Hippocampal formation (tissue), 2 donors: ENCODE measurements at regions not wholly inside any gene's neighbourhood (a gene's known extent, or its start where the extent isn't known, plus 50 kb on each side); places are given as distances from the start of the nearest gene placed in this dataset.
A peak's percentile ranks its signal among the peaks of the same experiment; 100 is the strongest.

Experiments
- DNase-seq, 2 donors: peaks; one replicate each; lab custom pipeline; 2025; lab: John Stamatoyannopoulos, UW

DNA sequence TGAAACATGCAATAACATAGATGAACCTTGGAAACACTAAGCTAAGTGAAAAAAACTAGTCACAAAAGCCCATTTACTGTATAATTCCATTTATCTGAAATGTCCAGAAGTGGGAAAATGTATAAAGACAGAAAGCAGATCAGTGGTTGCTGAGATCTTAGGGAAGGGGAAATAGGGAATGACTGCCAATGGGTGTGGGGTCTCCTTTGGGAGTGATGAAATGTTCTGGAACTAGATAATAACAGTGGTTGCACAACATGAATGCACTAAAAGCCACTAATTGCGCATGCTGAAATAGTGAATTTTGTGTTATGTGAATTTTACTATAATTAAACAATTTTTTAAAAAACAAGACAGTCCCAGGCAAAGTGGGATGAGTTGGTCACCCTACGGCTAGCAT lies 472.8 kb downstream of the CCDC171 start:
- DNase-seq: no peak

DNA sequence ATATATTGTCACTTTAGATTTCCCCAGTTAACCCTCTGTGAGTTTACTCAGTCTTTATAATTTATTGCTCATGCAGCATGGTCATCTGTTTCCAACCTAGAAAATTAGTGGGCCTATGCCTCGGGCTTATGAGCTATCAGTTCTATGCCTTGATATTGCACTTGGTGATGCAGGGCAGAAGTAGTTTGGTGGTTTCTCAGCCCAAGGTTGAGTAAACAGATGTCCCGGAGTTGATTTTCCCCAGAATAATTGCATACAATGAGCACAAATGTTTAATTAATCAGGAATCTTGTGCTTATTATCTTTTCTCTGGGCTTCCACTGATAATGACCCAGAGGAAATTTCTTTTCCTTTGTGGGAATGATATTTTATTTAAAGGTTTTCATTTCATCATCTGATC lies 474.0 kb downstream of the CCDC171 start:
- no peak for DNase-seq

- DNase-seq: no peak
Measured at GRCh38 chr9:16028548-16028947, 475.7 kb downstream of the CCDC171 start.

- no peak for DNase-seq
Measured at GRCh38 chr9:16029046-16029615, 476.3 kb downstream of the CCDC171 start.

- no peak for DNase-seq
Measured at GRCh38 chr9:16029796-16030363, 477.0 kb downstream of the CCDC171 start.

DNA sequence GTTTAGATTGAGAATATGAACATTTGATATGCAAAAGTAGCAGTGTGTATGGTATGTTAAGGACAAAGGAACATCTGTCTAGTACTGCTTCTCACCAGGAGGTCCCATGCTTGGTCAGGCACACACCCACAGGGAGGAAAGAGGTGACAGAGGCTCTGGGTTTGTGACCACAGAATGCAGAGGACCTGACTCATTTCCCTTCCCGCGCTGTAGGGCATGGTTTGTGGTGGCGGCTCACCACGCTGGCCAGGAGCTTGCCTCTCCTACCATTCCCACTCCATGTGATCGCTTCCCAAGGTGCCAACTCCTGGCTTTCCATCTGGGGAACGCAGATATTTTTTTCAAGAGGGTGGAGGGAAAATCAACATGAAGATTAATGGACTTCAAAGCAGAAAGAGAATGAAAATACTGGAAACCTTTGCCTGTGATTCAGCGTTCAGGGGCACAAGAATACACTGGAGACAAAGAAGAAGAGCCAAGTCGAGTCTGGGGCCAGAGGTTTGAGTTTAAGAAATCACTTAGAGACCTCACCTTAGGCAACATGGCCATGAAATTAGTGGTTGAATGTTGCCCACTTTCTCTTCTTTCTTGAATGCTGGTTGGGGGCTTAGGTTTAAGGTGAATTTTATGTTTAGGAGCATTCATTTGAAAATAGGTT lies 477.8 kb downstream of the CCDC171 start:
- no peak for DNase-seq

DNA sequence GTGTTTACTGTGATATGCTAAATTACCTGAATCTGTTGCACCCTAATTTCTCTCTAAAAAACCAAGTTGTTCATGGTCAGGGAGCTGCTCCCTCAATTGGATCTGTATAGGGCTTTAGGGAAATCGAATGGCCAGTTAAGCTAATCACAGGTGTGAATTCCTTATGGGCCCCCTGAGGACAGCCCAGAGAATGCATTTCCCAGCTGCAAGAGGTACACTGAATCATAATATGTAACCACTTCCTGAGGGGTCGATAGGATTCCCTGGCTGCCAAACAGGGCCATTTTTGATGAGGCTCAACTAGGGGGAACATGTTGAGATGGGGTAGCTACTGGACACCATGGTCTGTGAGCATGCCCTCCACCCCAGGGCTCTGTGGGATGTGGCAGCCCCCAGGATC lies 478.6 kb downstream of the CCDC171 start:
- no peak for DNase-seq

DNA sequence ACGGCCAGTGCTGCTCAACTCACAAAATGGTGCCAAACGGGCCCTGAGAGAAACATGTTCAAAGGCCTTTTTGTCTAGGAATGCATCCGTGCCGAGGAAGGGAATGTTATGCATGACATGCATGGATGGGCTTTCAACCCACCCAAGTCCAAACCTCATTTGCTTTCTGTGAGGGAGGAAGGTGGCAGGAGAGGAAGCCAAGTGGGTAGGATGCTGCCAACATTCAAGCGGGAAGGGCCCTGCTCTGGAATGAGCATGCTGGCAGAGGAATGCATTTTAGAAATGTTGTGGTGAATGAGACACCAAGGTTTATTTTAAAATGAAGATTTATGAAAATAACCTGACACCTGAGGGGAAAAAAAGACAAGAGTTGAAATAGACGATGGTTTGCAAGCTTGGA lies 479.1 kb downstream of the CCDC171 start:
- no peak for DNase-seq

DNA sequence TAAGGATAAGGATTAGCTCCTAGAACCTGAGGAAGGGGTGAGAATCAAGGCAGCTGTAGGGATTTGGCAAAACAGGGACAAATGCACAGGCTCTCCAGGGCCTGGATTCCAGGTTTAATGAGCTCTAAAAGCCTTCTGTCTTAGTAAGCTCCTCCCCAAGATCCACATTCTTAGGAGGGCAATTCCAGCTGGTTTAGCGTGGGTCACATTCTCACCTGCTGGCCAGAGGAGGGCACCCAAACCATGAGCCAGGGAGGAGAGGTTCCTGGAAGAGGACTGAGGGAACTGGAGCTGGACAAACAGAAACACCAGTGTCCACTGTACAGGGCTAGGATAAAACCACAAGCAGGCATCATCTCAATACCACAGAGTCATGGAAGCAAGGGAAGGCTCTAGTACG lies 480.0 kb downstream of the CCDC171 start:
- no peak for DNase-seq

DNA sequence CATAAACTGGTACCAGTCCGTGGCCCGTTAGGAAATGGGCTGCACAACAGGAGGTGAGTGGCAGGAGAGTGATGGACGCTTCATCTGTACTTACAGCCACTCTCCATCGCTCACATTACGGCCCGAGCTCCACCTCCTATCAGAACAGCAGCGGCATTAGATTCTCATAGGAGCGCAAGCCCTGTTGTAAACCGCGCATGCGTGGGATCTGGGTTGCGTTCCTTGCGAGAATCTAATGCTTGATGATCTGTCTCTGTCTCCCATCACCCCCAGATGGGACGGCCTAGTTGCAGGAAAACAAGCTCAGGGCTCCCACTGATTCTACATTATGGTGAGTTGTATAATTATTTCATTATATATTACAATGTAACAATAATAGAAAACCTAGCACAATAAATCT lies 480.4 kb downstream of the CCDC171 start:
- no peak for DNase-seq

- no peak for DNase-seq
Measured at GRCh38 chr9:16033921-16034691, 481.3 kb downstream of the CCDC171 start.

DNA sequence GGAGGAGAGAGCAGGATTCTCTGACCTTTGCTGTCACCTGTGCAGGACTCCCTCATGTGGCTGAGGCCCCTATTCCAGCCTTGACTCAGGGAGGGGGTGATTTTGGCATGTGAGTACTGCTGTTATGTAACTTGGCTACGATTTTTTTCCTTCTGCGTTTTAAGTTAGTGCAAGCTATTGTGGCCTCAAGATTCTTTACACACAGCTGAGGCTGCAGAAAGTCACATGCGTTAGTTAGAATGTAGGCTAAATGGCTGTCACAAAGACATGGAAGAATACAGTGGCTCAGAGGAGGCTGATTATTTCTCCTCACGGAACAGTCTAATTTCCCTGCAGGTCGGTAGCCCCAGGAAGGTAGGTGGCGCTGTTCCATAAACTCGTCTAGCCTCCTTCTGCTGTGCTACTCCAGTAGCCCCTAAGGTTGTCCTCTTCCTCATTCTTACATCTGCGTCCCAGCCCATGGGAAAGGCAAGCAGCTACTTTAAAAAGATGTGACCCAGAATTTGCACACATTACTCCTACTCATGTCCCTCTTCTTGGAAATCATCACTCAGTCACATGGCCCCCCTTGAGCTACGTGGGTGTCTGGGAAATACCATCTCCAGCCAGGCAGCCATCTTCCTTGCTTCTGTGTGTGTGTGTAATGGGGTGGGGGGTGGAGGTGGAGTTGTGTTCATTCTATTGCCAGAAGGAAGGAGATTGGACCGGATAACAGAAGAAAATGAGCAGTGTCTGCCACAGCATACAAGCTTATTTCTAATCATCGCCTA lies 486.6 kb downstream of the CCDC171 start:
- peak in 1 of 2 donors; percentile 2 for DNase-seq

DNA sequence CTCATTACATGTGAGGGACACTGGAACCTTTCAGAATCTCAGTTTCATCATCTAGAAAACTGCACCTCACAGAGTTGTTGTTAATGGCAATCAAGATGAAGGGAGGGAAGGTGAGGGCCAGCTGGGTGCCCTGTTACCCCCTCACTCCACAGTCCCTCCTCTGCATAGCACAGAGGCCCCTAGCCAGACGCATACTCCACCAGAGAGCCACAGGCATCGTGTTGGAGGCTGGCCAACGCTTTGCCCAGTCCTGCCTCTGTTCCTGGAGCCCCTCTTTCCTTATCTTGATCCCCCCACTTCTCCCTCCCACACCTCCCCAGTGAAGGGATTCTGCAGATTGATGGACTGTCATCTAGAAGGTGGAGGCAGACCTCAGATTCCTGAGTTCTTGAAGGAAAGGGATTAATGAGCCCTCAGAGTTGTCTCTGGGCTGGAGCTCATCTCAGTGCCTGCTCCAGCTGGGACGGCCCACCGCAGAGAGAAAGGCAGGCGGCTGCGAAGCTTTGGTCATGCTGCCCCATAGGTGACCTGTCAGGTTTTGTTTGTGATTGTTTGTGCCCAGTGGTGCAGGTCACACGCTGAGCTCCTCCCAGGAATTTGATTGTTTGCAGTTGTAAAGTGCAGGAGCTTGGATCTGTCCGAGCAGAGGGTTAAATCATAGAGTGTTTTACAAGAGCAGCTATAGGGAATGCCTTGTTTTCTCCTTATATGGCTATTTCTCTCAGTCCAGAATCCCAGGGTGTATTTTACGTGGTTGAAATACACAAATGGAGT lies 487.3 kb downstream of the CCDC171 start:
- DNase-seq: no peak

DNA sequence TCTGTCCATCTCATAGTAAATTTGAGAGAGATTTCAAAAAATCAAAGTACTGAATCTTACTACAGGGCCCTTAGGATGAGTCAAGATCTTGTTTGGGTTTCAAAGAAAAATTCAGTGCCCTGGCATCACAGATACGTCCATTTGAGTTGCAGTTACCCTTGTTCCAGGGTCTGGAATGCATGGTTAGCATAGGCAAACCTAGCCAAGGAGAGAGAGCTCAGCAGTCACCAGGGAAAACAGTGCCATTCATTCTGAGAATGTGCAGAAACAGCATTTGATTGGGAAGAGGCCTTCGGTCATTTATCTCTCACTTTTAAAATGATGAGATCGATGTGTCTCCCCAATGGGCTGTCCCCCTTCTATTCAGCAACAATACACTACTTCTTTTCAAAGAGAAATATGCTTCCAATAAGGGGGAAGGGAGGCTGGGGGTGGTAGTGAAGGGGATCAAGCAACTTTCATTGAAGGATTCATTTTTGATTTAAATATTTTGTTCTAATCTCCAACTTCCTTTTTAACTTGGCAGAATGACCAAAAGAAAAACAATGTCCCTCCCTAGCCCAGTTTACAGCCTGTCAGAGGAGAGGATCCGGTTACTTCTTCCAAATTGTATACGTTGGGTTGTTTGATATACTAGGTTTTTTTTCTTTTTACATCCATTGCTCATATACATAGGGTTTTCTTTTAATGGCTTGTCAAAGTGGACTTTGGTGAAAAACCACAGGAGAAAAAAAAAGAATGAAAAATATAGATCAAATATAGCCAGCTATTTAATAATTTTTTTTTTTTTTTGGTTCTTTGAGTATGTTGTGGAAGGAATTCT lies 491.1 kb downstream of the CCDC171 start:
- DNase-seq: no peak

GRCh38 chr9:16044579-16044881 lies 491.7 kb downstream of the CCDC171 start:
- DNase-seq: no peak

- DNase-seq: no peak
Measured at GRCh38 chr9:16045651-16046280, 492.9 kb downstream of the CCDC171 start.

- DNase-seq: no peak
Measured at GRCh38 chr9:16046713-16047112, 493.9 kb downstream of the CCDC171 start.

- DNase-seq: no peak
Measured at GRCh38 chr9:16048129-16048528, 495.3 kb downstream of the CCDC171 start.

DNA sequence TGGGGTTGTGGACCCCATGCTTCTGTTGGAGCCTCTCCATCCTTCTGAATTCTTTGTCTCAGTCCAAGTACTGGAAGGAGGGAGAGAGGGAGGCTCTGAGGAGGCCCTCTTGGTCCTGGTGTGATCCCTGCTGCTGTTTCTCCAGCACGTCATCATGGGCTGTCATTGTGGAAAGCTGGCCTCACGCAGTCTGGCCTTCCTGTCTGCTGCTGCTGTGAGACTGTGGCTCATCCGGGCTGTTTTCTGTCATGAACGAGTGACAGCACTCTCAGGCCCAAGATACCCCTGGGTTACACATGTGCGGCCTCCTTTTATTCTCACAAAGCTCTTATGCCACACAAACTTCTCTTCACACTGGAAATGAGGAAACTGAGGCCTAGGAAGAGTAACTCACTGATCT lies 499.3 kb downstream of the CCDC171 start:
- DNase-seq: no peak
